IPS-NIHi7 (cell line): ENCODE measurements at regions not wholly inside any gene's neighbourhood (a gene's known extent, or its start where the extent isn't known, plus 50 kb on each side); places are given as distances from the start of the nearest gene placed in this dataset.
"Not testable (repeated sequence)": the region's sequence is repeated elsewhere in the genome, so short reads cannot be mapped to it uniquely, and the experiment has no call there.

Experiments
- DNase-seq: peaks from one replicate; pipeline ENCODE4 v3.0.0; 2012; ENCODE audit warnings: mixed read lengths; ENCODE audit errors: extremely low spot score

GRCh38 chr12:34223640-34224039, 201.3 kb downstream of the ALG10 start:
- no peak for DNase-seq

- not testable (repeated sequence) for DNase-seq
Measured at GRCh38 chr12:34226044-34226443, 203.7 kb downstream of the ALG10 start.

DNA sequence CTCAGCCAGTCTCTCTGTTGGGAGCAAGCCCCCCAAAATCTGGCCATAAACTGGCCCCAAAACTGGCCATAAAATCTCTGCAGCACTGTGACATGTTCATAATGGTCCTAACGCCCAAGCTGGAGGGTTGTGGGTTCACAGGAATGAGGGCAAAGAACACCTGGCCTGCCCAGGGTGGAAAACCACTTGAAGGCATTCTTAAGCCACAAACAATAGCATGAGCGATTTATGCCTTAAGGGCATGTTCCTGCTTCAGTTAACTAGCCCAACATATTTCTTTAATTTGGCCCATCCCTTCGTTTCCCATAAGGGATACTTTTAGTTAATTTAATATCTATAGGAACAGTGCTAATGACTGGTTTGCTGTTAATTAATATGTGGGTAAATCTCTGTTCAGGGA, 205.8 kb downstream of the ALG10 start:
- not testable (repeated sequence) for DNase-seq

GRCh38 chr12:34229033-34229432, 206.7 kb downstream of the ALG10 start:
- DNase-seq: not testable (repeated sequence)

GRCh38 chr12:34233618-34234017, 211.3 kb downstream of the ALG10 start:
- DNase-seq: no peak

DNA sequence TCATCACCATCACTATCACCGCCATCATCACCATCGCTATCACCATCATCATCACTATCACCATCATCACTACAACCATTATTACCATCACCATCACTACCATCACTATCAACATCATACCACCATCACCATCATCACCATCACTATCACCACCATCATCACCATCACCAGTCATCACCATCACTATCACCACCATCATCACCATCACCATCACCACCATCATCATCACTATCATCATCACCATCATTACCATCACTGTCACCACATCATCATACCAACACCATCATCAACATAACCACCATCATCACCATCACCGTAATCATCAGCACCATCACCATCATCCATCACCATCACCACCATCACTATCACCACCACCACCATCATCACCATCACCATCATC, 213.8 kb downstream of the ALG10 start:
- no peak for DNase-seq

DNA sequence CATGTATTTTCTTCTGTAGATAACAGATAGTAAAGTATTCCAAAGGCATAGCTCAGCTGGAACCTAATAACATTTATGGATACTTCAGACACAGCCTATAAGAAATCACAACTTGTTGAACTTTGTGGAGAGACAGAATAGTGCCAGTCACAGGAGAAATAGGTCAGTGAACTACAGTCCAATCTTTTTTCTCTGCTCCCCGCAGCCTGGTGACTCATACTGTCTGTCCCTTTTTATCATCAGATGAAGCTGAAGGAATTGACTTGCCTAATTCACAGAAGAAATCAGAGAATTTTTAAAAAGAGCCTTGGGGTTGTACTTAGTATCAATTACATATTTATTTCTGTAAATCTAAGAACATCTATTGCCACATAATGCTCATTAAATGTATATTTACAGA, 222.3 kb downstream of the ALG10 start:
- DNase-seq: no peak

GRCh38 chr12:34249271-34249670, 227.0 kb downstream of the ALG10 start:
- no peak for DNase-seq

DNA sequence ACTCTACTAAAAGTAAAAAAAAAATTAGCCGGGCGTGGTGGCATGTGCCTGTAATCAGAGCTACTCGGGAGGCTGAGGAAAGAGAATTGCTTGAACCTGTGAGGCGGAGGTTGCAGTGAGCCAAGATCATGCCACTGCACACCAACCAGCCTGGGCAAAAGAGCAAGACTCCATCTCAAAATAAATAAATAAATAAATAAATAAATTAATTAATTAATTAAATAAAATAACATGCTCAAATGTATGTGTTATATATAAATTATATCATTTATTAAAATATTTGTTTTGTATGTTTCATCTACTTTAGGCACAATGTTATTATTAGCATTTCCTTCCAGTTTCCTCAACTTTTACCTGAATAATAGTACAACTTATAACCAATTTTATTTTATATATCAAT, 229.6 kb downstream of the ALG10 start:
- DNase-seq: not testable (repeated sequence)

DNA sequence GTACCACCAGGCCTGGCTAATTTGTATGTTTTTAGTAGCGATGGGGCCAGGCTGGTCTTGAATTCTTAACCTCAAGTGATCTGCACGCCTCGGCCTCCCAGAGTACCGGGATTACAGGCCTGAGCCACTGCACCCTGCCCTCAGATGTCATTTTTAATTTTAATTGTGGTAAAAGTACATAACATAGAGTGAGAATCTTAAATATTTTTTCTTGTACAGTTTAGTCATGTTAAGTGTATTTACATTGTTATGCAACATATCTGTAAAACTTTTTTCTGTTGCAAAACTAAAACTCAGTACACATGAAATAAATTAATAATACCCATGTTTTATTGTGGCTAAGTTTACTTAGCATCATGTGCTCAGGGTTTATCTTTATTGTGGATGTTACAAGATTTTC, 231.4 kb downstream of the ALG10 start:
- DNase-seq: no peak

- no peak for DNase-seq
Measured at GRCh38 chr12:34257093-34257492, 234.8 kb downstream of the ALG10 start.

DNA sequence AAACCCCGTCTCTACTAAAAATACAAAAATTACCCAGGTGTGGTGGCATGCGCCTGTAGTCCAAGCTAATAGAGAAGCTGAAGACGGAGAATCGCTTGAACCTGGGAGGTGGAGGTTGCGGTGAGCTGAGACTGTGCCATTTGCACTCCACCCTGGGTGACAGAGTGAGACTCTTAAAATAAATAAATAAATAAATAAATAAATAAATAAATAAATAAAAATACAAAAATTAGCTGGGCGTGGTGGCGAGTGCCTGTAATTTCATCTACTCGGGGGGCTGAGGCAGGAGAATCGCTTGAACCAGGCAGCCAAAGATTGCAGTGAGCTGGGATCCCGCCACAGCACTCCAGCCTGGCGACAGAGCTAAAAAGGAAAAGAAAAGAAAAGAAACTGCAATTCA, 239.8 kb downstream of the ALG10 start:
- not testable (repeated sequence) for DNase-seq

DNA sequence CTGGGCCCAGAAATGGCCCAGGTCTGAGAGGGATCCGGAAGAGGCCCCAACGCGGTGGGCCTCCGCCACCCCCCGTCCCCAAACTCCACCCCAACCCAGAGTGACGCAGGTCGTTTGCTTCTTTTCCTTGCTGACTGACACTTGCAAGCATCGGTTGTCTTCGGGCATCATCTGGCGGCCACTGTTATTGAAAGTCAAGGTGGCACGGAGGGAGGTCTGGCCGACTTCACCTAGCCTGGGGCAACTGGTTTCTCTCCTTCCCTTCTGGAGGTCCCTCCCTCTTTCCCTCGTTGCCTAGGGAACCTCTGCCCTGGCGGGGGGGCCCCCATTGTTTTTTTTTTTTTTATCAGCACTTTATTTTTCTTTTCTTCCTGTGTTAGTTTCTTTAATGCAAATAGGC, 241.8 kb downstream of the ALG10 start:
- no peak for DNase-seq

DNA sequence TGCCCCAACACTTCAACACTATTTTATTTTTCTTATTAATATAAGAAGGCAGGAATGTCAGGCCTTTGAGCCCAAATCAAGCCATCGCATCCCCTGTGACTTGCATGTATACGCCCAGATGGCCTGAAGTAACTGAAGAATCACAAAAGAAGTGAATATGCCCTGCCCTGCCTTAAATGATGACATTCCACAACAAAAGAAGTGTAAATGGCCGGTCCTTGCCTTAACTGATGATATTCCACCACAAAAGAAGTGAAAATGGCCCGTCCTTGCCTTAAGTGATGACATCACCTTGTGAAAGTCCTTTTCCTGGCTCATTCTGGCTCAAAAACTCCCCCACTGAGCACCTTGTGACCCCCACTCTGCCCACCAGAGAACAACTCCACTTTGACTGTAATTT, 251.4 kb downstream of the ALG10 start:
- DNase-seq: not testable (repeated sequence)

DNA sequence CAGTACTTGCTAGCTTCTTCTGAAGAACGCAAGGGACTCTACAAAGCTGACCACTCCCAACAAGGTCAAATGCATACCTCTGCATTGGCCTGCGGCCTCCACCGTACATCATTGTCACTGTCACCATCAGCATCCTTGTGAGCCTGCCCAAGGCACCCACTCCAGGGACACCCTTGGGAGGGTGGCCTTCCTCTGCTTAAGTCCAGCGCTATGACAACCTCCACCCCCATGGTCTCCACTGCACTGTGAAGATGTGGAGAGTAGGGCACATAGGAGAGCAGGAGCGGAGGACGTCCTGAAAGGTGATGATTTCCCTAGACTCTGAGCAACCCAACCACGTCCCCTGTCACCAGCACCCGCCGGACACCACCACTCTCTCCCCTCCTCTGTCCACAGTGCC, 252.8 kb downstream of the ALG10 start:
- no peak for DNase-seq

- no peak for DNase-seq
Measured at GRCh38 chr12:34286483-34286882, 264.2 kb downstream of the ALG10 start.

DNA sequence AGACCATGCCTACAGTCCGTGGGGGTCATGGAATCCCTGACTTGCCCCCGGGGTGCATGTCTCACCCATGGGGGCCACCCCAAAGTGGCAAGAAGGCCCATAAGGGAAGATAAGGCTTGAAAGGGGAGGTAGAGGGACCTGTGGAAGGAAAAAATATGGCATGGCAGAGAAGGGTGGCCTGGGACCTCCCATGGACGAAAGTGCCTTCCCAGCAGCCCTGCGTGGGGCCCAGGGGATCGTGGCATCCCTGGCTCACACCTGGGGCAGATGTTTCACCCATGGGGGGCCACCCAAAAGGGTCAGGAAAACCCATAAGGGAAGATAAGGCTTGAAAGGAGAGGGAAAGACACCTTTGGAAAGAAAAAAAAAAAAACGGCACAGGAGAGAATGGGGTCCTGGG, 264.6 kb downstream of the ALG10 start:
- no peak for DNase-seq

GRCh38 chr12:34287437-34287836, 265.1 kb downstream of the ALG10 start:
- no peak for DNase-seq

GRCh38 chr12:34287986-34288962, 266.0 kb downstream of the ALG10 start:
- no peak for DNase-seq

- no peak for DNase-seq
Measured at GRCh38 chr12:34288963-34289345, 266.7 kb downstream of the ALG10 start.

DNA sequence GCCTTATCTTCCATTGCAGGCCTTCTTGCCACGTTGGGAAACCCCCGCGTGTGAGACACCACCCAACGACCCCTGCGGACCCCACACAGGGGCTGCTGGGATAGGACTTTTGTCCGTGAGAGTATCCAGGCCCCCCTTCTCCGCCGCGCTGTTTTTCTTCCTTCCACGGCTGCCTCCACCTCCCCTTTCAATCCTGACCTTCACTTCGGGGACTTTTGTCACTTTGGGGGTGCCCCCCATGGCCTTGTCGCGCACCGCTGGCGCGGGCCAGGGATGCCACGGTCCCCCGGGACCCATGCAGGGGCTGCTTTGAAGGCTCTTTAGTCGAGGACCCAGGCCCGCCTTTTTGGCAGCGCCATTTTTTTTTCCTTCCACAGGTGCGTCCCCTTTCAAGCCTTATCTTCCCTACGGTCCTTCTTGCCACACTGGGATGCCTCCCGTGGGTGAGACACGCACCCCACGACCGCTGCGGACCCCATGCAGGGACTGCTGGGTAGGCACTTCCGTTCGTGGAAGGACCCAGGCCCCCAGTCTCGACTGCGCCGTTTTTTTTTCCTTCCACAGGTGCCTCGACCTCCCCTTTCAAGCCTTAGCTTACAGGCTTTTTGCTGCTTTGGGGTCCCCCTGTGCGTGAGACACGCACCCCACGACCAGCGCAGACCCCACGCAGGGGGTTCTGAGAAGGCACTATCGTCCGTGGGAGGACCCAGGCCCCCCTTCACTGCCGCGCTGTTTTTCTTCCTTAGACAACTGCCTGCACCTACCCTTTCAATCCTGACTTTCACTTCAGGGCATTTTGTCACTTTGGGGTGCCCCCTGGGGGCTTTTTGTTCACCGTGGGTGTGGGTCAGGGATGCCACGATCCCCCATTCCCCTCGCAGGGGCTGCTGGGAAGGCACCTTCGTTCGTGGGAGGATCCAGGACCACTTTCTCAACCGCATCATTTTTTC, 267.4 kb downstream of the ALG10 start:
- DNase-seq: no peak

DNA sequence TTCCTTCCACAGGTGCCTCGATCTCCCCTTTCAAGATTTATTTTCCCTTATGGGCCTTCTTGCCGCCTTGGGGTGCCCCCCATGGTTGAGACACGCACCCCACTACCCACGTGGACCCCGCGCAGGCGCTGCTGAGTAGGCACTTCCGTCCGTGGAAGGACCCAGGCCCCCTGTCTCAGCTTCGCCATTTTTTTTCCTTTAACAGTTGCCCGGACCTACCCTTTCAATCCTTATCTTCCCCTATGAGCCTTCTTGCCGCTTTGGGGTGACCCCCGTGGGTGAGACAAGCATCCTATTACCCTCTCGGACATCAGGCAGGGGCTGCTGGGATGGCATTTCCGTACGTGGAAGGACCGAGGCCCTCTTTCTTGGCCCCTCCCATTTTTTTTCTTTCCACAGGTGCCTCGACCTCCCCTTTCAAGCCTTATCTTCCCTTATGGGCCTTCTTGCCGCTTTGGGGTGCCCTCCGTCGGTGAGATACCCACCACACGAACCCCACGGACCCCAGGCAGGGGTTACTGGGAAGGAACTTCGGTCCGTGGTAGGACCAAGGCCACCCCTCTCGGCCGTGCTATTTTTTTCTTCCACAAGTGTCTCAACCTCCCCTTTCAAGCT, 268.2 kb downstream of the ALG10 start:
- DNase-seq: no peak
